Vagina (tissue), 2 donors: ENCODE measurements at regions not wholly inside any gene's neighbourhood (a gene's known extent, or its start where the extent isn't known, plus 50 kb on each side); places are given as distances from the start of the nearest gene placed in this dataset.

Source experiments
- CTCF ChIP-seq, 3 experiments: fragments of 450-650 bp in 2 of 3; fragments of 200-600 bp in 1 of 3; sonication (generic) in 1 of 3; IDR thresholded peaks; one replicate each; pipeline ENCODE4 v1.5.1; 2017 to 2019; ENCODE audit warnings: antibody characterized with exemption in 3 of 3, mild to moderate bottlenecking in 2 of 3, moderate library complexity in 2 of 3
- POLR2A ChIP-seq, 2 donors: fragments of 450-650 bp; IDR thresholded peaks; one replicate each; pipeline ENCODE4 v1.6.1; 2017; ENCODE audit warnings: antibody characterized with exemption in 2 of 2, mild to moderate bottlenecking in 2 of 2, moderate library complexity in 2 of 2

- TF ChIP-seq CTCF (IDR thresholded peaks at IDR 0.05) (no peak), POLR2A (IDR thresholded peaks at IDR 0.05) (no peak)
Observed at GRCh38 chr7:130998993-130999602, 265.1 kb upstream of the KLF14 start.
